GM18867 (cell line): ENCODE measurements at regions not wholly inside any gene's neighbourhood (a gene's known extent, or its start where the extent isn't known, plus 50 kb on each side); places are given as distances from the start of the nearest gene placed in this dataset.
"Not testable (repeated sequence)": the region's sequence is repeated elsewhere in the genome, so short reads cannot be mapped to it uniquely, and the experiment has no call there.

Experiments
- ATAC-seq: cut with Tn5 transposase; IDR thresholded peaks from one replicate; pipeline ENCODE4 v1.9.1; 2021; ENCODE audit warnings: mild to moderate bottlenecking, moderate library complexity; ENCODE audit not compliant: unreplicated experiment

DNA sequence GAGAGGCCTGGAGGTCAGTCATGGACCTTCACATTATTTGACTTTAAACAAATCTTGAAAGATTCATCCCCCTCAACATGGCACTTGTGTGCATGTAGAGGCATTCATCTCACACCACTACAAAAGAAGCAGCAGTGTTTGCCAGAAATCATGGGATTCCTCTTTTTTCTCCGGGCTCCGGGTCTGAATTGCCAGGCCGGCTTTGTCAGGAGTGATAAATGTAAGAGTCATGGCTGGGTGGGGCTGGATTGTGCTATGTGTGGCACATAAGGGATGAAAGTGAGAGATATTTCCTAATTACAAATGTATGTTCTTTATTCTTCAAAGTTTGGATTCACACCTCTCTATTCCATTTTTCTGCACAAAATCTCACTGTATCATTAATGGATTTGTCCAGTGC lies 228.7 kb upstream of the FRG1 start:
- ATAC-seq: not testable (repeated sequence)

DNA sequence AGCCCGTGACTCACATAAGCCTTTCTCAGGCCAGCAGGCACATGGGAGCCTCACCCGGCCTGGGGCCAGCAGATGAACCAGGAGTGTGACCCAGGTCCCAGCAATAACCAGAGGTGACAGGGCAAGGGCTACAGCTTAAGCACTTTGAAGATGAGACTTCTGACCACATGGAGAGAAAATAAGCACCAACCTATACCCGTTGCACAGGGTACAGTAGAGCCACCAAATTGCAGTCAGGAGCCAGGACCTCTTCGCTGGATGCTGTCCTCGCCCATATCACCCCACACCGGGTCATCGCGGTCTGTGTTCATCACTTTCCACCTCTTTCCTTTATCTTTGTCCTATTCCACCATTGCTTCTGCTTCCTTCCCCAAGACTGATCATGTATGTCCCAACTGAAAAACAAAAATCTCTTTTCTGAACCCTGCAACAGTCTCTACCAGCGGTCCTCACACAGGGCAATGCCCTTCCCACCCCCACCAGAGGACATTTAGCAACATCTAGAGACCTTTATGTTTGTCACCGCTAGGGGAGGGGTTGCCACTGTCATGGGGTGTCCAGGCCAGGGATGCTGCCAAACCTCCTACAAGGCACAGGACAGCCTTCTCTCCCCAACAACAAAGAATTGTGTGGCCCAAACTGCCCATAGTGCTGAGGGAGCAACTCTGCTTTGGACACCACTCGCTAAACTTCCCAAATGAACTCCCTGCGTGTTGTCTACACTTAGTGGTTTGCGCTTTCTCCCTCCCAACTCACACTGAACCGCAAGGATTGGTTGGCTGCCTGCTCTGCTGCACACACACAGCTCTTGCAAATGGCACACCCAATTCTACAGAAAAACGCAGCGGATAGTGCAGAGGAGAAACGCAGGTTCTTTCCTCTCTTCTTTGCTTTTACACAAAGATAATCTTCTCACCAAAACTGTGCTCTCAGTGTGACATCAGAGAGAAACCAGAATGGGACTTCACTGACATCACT lies 219.4 kb upstream of the FRG1 start:
- ATAC-seq: not testable (repeated sequence)

DNA sequence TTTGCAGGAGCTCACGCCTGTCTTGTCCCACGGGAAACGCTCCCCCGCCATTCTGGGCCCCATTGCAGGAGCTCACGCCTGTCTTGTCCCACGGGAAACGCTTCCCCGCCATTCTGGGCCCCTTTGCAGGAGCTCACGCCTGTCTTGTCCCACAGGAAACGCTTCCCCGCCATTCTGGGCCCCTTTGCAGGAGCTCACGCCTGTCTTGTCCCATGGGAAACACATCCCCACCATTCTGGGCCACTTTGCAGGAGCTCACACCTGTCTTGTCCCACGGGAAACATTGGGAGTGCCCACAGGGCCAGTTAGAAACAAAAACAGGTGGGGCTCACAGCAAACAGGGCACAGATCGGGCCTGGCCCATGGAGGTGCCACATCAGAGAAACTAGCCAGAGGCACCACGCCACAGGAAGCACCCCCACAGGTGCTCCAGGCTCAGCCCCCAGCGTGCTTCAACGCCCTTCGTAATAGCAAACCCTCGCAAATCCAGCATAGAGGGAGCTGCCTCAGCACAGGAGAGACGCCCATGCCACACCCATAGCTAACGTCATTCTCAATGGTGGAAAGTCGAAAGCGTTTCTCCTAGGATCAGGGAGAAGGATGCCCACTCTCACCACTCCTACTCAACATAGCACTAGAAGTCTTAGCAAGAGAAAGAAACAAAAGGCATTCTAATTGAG lies 218.2 kb upstream of the FRG1 start:
- not testable (repeated sequence) for ATAC-seq

DNA sequence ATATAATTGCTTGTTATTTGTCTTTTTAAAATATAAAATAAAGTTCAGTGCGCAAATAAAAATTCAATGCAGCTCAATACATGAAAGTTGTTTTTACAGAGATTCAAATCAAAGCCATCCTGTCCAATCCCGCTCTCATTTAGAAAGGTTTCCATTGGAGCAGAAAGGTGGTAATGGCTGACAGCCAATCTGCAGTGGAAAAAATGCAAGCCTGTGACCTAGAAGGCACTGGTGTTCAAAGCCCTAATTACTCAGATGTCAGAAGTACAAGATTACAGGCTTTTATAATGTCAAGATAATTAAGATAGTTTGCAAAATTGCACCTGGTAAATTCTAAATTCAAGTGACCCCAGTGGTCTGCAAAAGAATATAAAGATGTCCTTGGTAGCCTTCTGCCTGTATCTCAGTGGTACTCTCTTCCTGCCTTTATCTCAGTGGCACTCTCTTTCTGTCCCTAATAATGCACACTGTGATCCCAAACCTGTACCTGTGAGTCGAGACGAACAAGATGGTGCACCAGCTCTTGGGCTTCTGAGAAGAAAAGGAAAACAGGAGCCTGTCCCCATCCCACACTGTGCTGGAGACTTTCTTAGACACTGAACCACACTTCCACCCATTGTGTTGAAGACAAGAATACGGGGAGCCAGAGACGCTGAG lies 212.6 kb upstream of the FRG1 start:
- not testable (repeated sequence) for ATAC-seq

DNA sequence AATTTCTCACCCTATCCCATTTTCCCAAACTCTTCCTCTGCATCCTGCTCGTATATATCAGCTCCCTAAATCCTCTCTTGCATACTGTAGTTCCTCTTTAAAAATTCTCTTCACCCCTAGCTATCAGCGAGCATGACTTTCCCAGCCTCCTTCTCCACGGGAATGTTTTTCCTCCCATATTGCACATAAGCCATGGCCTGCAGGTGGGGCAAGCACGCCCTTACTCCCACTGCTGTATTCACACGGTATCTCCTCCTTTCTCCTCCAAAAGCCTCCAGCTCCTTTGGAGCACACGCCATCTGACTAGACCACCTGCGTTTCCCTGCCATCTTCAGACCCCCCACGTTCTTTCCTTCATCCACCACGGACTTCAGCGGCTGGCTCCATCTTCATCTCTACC lies 208.7 kb upstream of the FRG1 start:
- ATAC-seq: not testable (repeated sequence)

DNA sequence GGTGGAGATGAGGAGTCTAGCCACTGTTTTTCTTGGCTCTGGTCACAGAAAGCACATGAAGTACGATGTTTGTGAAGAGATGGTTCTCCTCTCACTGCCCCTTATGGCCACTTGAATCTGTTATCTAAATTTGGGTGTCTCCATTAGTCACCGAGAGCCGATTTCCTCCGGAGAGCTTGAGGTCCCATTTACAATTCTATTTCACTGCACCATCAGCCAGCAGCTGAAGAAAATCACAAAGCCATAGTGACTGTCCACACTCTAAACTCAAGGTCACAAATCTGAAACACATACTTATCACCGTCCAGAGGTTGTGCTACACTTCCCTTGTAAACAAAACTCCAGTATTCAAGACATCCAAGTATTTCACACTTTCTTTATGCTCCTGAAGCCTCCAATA lies 207.2 kb upstream of the FRG1 start:
- ATAC-seq: not testable (repeated sequence)

DNA sequence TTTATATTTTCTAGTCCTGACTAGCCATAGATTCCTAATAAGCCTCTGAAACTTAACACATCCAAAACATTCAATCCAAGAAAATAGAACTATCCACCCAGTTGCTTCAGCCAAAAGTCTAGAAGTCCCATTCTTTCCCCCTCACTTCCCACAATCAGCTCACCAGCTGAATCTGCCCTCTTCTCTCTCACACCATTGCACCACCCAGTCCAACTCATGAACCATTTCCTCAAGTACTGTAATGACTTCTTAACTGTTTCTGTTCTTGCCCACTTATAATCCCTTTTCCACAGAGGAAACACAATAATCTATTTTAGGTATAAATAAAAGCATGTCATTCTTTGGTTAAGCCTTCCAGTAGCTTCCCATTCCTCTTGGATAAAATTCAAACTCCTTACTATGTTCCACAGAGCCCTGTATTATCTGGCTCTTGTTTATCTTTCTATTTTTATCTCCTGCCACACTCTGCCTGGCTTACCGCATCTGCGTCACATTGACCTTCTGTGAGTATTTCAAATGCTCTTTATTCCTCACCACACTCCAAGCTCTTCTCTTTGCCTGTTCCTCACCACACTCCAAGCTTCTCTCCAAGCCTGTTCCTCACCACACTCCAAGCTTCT lies 205.9 kb upstream of the FRG1 start:
- ATAC-seq: not testable (repeated sequence)

DNA sequence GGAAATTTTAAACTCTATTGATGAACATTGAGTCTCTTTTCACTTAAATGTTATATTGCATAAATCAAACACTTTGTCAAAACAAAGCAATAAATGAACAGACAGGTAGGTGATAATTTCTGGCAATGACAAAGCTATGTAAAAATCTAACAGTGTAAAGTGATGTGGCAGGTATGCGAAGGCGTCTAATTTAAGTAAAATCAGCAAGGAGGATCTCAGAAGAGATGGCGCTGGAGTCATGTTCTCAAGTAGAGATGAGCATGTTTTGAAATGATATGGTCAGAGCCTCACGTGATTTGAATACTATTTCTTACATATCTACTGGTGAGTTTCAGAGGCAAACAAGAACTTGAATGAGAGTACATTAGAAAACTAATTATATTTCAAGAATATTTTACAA lies 204.0 kb upstream of the FRG1 start:
- ATAC-seq: not testable (repeated sequence)

DNA sequence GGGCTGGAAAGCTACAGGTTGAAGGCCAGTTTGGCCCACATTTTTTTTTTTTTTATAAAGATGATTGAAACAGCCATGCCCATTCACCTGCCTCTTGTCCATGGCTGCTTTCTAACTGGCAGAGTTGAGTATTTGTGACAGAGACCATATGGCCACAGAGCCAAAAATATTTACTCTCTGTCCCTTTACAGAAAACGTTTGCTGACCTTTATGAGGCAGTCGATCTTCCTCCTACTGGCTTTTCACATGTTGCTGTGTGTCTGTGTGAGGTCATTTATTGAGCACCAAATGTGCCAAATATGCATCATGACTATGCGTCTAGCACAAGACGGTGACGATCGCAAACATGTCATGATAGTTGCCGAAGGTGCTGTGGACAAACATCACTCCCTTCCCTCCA lies 200.6 kb upstream of the FRG1 start:
- ATAC-seq: not testable (repeated sequence)

DNA sequence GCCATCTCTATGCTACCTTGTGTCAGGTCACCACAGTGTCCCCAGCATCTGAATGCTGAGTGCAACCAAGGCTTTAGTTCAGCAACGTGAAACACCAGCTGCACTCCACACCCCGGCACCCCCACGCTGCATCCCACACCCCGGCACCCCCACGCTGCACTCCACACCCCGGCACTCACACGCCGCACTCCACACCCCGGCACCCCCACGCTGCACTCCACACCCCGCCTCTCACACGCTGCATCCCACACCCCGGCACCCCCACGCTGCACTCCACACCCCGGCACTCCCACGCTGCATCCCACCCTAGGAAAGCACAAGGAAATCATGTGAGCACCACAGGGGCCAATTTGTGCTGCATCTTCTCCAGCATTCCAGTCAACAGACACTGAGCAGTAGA lies 199.8 kb upstream of the FRG1 start:
- ATAC-seq: no peak

DNA sequence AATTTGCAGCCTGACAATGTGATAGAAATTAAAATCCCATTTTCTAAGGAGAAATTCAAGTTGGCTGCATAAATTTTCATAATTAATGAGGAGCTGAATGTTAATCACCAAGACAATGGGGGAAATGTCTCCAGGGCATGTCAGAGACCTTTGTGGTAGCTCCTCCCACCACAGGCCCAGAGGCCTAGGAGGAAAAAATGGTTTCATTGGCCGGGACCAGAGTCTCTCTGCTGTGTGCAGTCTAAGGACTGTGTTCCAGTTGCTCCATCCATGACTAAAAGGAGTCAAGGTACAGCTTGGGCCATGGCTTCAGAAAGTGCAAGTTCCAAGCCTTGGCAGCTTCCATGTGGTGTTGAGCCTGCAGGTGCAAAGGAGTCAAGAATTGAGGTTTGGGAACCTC lies 187.6 kb upstream of the FRG1 start:
- not testable (repeated sequence) for ATAC-seq

DNA sequence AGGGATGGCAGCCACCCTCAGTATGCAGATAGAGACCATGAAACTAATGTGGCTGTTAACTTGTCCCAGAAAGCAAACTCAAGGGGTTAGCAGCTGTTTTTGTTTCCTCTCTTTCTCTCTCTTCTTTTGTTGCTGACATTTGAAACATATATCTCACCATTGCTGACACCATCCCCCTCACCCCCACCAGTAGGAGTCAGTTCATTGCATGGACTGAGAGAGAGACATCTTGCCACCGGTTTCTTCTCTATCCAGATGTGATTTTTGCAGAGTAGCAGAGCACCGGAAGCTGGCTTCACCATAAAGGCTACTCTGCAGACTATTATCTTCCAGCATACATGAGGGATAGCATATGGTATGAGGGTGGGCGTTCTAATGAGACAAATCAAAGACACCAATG lies 177.1 kb upstream of the FRG1 start:
- ATAC-seq: no peak

DNA sequence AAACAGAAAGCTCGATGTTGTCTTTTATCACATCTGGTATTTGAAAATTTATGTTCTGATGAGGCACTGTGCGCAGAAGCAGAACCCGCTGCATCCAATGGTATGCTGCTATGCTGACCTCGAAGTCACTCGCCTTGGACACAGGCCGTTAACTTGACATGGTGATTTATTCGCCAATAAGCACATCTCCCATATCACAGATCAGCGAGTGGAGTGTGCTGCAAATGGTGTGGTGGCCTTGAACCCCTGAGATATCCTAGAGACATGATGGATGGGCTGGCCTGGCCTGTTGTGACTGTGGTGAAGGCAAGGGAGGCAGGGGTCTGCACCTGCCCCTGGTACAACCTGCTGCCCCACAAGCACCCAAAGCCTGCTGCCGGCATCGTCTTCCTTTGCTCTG lies 175.4 kb upstream of the FRG1 start:
- no peak for ATAC-seq

DNA sequence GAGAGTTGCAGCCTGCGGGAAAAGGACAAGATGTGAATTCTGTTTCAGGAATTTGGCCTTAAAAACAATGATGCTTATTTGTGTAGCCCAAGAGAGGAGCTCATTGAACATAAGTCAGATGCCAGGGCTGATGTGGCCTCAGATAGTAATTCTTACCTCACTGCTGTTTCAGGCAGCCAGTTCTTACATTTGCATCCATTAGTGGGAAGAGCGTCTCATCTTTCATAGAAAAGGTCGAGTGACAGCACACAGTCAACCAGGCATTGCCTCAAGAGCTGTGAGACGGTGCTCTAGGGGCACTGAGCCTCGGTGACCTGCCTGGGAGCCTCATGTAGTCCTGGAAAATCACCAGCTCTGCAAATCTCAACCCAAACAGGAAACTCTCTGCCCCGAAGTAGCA lies 174.9 kb upstream of the FRG1 start:
- no peak for ATAC-seq

DNA sequence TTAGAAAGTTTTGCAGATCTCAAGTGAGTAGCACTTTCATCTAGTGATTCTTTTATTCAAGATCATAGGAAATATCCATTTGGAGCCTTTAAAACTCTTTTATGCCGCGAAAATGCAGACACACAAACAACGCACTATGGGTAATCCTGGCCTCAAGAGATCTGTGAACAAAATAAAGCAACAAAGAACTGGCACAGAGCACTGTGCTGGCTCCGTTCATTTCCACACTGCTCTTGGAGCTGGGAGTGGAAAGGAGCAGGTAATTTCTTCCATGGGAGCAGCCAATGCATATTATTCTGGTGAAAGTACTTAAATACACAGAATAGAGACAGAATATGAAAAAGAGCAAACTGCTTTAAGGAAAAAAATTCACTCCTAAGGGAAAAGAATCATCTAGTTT lies 172.7 kb upstream of the FRG1 start:
- no peak for ATAC-seq

DNA sequence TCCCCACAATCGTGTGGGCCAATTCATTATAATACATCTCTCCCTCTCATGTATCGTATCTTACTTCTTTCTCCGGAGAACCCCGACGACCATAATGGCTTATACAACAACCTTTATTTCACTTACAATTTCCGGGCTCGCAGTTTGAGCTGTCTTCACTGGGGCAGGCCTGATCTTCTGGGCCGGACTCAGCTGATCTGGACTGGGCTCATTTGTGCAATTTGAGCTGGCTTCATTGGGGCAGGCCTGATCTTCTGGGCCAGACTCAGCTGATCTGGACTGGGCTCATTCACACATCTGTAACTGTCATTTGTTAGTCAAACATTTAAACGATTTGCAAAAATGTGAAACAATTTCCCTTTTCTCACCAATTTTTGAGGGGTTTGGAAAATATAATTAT lies 171.5 kb upstream of the FRG1 start:
- ATAC-seq: no peak

DNA sequence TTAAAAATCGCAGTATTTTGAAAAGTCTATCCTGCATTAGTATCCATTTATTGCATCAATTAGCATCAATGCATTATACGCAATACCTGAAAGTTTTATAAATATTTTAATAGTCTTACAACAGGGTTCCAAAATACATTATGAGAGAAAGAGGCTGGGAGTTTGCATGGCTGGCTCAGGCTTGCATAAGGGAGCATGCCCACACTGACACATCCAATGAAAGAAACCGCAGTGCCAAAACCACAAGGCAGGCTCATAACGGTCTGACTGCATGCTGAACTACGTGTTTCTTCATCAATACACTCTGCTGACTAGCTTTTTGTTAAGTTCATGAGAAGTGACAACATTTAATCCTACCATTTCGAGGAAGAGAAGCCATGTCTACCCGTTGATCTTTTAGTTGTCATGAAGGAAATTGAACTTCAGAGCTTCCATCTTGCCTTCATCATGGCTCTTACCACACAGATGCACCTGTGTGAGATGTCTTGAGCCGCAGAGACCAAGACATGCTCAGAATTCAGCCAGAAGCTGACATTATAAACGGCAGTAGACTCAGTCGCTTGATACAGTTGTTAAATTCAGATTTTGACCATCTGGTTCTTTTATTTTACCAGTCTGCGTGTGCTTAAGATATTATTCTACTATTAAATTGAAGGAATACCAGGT lies 168.8 kb upstream of the FRG1 start:
- no peak for ATAC-seq

DNA sequence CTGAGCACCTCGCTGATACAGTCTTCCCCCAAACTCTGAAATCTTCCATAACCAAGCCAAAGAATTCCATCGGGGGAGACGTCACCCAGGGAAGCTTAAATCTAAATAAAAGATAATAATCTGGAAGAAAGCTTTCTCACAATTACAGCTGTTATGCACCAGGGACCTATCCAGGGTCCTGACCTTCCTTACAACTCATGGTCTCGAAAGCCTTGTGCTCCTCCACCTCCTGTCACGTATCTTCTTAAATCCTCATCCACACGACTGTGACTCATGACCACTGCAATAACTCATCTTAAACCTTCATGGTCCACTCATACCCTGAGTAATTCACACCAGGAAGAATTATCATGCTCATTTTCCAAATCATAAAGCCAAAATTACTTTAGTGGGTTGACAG lies 166.8 kb upstream of the FRG1 start:
- no peak for ATAC-seq

DNA sequence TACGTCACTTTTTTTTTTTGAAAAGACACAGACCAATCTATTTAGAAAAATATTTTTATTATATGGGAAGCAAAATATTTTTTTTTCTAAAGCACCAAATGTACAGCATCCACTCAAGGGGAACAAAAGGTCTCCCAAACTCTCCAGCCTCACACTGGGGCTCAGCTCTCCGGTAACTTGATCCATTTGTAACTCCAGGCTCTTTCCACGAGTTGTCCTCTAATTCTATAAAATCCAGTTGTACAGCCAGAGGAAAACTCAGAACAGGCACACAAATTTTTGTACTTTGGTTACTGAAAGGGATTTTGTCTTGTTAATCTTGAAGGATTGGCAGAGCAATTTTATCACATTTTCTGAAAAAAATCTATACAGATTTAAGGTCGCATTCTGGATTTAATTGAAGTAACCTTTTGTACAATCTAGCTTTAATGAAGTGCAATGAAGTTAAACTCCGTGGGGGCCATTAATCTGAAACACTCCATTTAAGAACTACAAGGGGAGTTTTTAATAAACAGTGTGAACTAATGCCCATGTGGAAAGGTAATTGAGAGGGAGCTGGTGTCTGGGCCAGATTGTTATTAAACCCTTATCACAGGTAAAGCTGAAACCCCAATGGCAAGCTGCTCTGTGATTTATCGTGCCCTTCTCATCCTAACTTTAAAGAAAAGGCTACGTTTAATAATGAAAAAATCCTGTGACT lies 161.2 kb upstream of the FRG1 start:
- ATAC-seq: no peak

DNA sequence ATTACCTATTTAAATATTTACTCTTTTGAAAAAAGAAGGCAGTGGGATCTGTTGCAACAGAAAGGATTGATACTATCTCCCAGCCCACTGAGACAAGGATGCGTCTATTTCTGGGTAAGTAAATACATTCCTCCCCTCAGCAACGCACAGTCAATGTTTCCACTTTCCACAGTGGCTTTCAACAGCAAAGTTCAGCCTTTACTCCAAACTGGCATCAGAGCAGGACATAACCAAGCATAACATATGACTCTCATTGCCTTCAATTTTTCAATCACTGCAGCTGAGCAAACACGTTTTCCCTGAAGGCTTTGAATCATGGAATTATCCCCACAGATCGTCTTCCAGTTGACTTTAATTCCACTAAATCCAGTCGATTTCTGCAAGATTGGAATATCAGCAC lies 160.3 kb upstream of the FRG1 start:
- no peak for ATAC-seq
